ENCODE measurements at regions not wholly inside any gene's neighbourhood (a gene's known extent, or its start where the extent isn't known, plus 50 kb on each side); places are given as distances from the start of the nearest gene placed in this dataset.

DNA sequence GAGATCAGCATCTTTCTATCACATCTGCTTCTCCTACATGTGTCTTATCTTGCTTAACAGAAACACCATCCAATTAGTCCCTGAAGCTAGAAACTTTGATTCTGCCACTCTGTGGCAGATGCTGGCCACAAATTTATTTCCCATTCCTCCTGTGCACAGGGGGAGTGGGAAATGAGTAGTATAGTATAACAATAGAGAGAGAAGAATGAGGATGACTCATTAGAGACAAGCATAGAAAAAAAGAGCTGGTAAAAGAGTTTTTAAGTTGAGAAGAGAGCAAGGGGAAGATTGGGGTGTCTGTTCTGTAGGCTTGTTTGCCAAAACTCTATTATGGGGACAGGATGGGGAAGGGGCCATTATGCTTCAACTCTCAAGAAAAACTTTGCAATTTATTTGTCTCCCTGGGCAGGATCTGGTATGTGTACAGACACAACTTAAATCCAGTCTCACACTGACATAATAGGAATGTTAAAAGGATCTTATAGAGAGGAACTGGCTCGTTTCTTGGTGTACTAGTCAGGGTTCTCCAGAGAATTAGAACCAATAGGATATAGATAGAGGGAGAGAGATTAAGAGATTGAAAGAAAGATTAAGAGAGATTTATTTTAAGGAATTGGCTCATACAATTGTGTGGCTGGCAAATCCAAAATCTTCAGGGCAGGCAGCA, 142.6 kb upstream of the CPSF6 start:
- no peak for DNase-seq (ENCODE audit: low read depth)

DNA sequence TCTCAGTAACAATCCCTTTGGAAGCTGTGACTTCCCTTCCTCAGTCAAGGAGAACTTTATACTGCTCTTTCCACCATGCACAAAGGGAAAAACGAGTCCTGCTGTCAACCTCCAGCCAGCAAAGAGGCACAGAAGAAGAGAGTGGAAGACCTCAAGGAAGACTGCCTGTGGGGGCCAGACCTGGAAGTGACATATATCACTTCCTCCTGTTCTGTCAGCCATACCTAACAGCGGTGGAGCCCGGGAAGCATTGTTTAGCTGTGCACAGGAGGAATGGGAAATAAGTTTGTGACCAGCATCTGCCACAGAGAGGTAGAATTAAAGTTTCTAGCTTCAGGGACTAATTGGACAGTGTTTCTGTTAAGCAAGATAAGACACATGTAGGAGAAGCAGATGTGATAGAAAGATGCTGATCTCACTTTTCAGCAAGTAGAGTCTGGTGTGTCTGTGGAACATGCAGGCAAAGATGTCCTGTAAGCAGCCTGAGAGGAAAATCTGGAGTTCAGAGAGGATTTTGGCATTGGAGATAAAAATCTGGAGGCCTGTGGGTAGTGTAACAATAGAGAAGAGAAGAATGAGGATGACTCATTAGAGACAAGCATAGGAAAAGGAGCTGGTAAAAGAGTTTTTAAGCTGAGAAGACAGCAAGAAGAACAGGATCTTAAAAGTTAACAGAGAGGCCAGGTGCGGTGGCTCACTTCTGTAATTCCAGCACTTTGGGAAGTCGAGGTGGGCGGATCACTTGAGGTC, 141.6 kb upstream of the CPSF6 start:
- no peak for DNase-seq (ENCODE audit: low read depth)

DNA sequence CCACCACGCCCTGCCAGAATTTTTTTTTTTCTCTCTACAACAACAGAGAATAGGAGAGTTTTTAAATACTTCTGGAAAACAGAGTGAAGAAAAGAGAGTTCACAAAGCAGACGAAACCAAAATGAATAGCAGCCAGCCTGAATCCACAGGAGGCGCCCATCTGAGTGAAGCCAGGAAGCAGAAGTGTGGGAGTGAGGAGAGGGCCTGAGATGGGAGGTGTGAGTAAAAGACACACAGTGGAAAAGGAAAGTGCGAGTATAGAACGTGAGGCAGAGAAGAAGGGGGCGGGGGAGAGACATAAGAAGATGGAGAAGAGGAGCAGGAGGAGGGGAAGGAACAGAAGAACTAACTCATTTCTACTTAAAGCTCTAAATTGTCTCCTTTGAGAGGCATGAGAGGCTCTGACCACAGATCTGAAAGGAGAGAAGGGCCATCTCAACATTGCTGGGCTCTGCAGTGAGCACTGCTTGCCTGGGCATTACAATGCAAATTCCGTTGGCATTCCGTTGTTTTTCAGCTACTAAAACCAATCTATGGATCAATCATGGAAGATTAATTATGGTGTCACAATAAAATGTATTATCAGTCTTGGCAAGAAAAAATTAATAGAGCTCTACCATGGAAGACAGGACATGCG, 140.1 kb upstream of the CPSF6 start:
- no peak for DNase-seq (ENCODE audit: low read depth)

DNA sequence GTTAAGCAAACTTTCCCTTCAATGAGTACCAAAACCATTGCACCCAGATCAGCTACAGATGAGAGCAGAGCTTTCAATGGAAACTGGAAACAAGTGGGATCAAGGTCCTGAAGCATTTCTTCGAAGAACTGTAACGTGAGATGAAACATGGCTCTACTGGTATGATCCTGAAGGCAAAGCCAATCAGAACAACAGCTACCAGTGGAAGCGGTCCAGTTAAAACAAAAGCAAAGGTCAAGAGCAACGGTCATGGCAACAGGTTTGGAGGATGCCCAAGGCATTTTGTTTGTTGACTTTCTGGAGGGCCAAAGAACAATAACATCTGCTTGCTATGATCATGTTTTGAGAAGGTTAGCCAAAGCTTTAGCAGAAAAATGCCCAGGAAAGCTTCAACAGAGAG, 137.9 kb upstream of the CPSF6 start:
- DNase-seq (ENCODE audit: low read depth) = no peak

DNA sequence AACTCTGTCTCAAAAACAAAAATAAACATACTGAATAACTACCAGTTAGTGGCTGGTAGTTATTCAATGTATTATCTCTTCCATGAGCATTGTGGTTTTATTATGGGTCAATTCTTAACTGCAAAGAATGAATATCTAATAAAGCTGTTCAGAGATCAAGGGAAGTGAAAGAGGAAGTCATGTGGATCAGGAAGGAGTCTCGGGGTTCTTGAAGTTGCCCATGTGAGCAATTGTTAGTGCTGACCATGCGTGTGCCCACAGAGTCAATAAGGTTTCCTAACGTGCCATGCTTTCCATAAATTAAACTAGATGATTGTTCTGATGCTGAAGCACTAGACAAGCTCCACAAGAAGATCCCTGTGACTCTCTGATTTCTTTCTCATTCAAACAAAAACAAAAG, 136.5 kb upstream of the CPSF6 start:
- DNase-seq (ENCODE audit: low read depth) = no peak

DNA sequence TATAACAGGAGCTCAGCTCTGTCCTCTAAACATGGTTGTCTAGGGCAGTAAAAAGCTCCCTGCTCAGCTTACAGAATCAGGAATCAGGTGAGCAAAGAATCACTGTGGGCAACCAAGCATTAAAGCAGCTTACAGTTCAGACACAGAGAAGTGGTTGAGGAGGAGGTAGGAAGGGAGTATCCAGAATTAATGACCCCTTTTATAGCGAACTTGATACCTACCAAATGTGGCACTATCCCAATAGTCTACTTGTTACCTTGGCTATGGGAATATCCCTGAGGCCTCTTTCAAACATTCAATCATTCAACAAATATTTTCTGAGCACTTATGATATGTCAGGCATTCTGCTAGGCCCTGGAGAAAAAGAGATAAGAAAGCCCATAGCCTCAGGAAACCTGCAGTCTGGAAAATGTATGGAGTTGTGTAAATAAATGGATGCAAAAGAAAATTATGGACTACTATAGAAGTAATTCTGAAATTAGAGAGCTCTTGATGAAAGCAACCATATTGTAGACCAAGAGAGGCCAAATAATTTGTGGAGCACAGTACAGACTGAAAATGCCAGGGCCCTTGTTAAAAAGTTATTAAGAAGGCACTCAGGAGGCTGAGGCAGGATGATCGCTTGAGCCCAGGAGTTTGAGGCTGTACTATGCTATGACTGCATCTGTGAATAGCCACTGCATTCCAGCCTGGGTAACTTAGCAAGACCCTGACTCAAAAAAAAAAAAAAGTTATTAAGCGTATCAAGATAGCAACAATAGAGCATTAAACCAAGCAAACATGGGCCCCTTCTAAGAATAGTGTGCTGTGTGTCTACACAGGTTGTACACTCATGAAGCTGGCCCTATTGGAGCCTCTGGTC, 134.0 kb upstream of the CPSF6 start:
- no peak for DNase-seq (ENCODE audit: low read depth)

DNA sequence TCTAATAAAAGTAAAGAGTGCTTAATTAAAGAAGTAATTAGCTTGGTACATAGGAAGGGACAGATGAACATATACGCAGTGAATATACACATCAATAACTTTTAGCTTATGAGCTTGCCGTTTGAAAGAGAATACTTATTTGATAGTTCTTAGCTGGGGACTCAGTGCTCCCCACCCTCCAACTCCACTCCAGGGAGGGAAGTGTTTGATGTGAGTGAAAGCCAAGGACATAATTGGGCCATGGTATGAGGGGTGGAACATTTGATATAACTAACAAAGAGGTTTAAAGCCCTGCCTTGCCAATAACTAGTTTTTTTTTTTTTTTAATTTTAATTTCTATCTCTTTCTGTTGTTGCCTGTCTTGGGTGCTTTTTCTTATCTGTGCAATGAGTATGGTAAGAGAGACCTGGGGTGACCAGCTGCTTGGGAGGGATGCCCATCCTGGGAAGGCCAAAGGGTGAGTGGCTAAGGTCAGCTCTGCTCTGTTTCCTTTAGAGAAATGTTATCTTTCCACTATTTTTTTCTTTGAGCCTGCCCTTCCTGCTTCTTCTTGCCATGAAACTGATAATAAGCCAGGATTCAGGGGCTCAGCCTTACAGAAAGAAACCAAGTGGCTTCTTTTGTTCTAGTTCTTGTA, 132.8 kb upstream of the CPSF6 start:
- DNase-seq (ENCODE audit: low read depth) = no peak

DNA sequence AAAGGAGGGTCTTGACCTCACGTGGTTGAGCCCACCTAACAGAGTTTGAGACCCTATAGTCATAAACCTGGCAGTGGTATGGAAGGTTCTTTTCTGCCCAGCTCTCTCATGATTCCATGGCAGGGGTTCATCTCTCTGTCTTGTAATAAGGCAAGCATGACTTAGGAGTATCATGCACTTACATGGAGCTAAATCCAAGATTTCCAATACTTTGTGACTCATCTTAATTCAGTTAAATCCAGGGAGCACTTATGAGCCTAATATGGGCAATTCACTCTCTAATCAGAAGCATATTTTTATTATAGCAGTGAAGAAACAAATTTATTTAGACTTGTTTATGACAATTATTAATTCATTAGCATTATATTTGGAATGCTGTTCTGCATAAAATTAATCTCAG, 131.8 kb upstream of the CPSF6 start:
- DNase-seq (ENCODE audit: low read depth) = no peak

DNA sequence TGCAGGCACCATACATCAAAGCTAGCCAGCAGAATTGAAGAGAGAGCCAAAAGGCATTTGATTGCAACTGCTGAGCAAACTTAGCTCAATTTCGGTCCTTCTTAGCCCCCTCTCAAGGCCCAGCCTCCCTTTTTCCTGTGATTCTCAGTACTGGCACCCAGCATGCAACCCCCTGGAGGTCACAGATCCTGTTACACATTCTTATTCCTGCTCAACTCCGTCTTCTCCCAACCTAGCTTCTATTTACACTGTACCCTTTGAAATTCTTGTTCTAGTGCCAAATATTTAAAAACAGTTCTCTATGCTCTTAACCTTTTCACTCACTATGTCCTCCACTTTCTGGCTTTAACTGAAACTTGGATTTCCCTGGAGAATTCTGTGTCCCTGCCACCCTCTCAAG, 131.3 kb upstream of the CPSF6 start:
- no peak for DNase-seq (ENCODE audit: low read depth)

DNA sequence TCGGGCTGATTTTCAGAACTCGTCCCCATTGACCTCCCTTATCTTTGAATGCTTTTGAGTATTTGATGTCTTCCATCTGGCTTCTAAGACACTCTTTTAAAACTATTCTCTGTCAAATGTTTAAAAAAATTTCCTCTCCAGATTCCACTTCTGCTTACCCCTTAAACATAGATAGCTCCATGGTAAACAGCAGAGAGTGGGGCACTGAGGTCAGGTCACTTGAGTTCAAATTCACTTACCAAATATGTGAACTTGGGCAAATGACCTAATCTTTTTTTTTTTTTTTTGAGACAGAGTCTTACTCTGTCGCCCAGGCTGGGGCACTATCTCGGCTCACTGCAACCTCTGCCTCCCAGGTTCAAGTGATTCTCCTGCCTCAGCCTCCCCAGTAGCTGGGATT, 126.8 kb upstream of the CPSF6 start:
- DNase-seq (ENCODE audit: low read depth) = no peak

DNA sequence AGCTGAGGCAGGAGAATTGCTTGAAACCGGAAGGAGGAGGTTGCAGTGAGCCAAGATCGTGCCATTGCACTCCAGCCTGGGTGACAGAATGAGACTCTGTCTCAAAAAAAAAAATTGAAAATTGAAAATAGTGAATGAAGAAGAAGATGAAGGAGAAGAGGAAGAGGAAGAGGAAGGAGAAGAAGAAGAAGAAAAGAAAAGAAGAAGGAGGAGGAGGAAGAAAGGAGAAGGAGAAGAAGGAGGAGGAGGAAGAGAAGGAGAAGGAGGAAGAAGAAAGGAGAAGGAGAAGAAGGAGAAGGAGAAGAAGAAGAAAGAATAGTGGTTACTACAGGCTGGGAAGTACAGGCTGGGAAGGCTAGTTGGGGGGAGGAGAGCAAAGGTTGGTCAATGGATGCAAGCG, 124.3 kb upstream of the CPSF6 start:
- DNase-seq (ENCODE audit: low read depth) = no peak

DNA sequence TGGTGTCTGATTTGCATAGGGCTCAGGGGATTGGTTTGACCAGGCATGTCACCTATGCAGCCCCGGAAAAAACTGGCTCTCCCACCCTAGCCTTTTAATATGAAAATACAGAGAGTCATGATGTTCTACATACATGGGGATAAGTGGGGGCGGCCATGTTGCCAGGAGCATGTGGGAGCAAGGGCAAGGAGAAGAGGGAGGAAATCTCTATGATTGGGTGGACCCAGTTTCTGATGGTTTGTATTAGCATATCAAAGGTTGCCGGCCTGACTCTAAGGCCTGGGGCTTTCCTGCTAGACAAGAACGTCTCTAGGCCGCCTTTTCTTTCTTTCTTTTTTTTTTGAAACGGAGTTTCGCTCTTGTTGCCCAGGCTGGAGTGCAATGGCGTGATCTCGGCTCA, 123.4 kb upstream of the CPSF6 start:
- DNase-seq (ENCODE audit: low read depth) = no peak

DNA sequence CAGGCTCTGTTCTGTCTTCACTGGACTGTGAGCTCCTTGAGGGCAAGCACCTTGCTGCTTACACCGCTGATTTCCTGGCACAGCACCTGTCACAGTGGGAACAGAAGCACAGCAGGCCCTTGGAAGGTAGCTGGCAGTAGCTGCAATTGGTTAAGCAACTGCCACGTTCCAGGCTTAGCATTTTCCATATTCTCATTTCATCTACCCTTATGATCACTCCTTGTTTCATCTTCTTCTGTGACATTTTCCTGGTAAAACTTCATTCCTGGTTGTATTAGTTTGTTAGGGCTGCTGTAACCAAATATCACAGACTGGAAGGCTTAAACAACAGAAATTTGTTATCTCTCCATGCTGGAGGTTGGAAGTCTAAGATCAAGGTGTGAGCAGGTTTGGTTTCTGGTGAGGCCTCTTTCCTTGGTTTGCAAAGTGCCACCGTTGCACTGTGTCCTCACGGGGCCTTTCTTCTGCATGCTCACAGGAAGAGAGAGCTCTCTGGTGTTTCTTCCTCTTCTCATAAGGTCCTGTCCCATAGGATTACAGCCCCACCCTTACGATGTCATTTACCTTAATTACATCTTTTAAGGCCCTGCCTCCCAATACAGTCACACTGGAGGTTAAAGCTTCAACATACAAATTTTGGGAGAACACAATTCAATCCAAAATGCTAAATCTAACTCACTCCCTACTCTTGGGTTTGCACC, 121.7 kb upstream of the CPSF6 start:
- DNase-seq (ENCODE audit: low read depth) = no peak

DNA sequence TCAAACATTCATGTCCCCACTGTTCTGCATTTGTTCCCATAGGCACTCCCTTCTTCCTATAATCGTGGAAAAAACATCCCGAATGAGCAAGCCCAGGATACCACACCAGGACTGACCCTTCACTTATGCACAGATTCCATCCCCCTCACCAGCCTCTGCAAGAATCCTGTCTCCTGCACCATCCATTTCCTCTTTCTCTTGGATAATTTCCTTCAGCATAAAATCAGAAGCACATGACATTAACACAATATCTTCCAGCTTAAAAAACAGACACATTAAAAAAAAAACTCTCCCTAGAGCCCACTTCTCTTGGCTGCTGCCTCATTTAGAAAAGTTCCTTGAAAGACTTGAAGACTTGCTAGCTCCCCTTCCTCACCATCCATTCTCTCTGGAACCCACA, 120.9 kb upstream of the CPSF6 start:
- DNase-seq (ENCODE audit: low read depth) = no peak

DNA sequence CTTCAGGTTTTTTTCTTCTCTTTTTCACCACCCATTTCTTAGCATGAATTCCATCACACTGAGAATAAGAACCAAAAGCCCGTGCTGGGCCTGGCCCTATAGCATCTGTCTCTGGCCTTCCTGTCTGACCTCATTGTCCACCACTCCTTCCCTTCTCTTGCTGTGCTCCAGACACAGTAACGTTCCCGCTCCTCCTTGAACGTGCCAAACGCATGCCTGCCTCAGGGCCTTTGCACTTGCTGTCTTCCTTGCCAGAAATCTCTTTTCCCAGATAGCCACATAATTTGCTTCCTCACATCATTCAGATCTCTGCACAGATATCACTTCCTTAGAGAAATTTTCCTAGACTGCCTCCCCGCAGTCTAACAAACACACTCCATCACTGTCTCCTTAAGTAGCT, 119.6 kb upstream of the CPSF6 start:
- DNase-seq (ENCODE audit: low read depth) = no peak

DNA sequence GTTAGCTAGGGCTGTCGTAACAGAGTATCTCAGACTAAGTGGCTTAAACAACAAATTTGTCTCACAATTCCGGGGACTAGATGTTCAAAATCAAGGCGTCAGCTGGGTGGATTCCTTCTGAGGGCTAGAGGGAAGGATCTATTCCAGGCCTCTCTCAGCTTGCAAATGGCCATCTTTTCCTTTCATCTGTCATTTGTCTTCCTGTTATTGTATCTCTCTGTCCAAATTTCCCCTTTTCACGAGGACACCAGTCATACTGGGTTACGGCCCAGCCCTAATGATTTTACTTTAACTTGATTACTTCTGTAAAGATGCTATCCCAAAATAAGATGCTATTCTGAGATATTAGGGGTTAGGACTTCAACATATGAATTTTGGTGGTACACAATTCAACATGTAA, 119.0 kb upstream of the CPSF6 start:
- no peak for DNase-seq (ENCODE audit: low read depth)

DNA sequence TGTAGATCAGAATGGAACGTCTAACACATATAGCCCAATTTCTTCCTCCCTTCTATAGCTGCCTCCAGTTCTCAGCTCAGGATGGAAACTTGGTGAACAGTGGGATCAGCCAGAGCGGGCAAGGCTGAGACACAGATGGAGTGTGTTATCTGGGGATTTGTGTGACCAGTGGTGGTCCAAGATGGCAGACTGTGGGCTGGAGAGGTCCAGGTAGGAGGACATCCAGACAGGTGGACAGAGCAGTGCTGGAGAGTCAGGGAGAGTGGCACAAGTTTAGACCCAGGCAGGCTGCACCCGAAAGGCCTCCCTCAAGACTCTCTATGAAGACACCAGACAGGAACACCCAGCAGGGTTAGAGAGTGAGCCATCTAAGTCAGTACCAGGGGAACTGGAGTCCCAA, 116.1 kb upstream of the CPSF6 start:
- DNase-seq (ENCODE audit: low read depth) = no peak

DNA sequence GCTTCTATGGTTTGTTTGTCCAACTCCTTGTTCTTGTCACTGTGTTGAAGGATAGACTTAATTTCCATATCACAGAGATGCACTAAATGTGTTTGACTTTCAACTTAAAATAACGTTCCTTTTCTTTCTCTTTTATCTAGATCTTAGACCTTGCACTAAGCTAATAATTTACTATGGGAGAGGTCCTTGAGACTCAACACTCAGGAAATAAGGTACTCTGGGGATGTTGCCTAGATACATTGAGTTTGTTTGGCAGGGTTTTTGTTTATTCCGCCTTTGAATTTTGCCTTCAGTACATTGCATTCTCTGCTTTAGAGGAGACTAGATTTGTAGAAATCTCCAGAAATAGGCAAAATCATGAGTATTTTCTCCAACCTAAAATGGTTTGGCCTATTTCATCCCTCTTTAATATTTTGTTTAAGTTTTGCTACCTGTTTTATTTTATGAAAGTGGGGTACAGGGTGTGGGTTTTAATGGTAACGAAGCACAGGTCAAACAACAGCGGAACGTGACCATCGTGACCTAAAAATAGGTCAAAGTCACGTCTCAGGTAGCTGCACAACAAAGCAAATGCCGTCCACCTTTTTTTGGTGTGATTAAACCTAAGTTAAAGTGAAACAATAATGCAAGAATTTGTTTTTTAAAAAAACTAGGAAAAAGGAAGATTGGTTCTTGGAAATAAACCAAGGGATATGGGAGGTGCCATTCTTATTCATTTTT, 115.3 kb upstream of the CPSF6 start:
- no peak for DNase-seq (ENCODE audit: low read depth)

DNA sequence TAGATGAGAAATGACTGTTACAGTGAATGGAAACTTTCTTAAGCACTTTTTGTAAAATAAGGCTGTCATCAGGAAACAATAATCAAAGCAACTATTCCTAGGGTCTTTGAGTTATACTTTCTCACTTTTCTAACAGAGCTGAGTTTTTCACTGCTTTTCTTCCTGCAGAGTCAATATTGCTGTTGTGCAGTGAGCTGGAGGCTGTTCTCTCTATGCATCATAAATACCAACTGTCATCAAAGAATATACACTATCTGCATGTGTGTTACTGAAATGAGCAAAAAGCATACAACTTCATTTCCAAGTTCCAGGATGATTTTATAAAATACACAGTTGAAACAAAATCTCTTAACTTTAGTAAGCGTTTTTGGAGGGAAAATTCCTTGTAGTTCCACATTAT, 110.4 kb upstream of the CPSF6 start:
- no peak for DNase-seq (ENCODE audit: low read depth)

DNA sequence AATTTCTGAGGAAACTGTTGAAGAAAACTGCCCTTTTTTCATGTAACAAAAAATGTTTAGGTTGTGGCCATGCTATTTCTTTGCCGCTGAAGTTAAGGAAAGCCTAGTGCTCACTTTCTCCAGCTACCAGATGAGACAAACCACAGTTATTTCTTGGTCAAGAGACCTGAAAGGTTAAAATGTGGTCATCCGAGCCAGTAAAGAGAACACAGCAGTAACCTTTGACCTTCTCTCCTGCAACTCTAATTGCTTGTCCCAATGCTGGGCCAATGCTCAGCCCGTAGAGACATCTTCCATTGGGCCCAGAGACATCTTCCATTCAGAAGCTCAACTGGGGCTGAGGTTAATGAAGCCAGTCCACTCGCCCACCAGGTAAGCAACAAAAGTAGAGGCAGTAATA, 109.8 kb upstream of the CPSF6 start:
- DNase-seq (ENCODE audit: low read depth) = no peak

DNA sequence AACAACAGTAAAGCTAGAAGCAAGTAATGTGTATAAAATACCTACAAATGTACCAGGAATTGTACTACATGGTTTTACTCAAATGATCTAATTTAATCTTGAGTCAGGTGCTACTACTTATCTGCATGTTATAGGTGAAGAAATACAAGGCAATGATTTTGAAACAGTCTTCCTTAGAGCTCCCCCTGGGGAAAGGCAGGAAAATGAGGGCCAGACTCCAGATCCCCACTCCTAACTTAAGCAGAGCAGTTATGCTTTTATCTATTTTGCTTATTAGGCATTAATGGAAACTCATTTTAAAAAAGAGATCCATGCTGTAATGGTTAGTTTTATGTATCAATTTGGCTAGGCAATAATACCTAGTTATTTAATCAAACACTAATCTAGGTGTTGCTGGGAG, 109.3 kb upstream of the CPSF6 start:
- no peak for DNase-seq (ENCODE audit: low read depth)

All from forelimb muscle (tissue), 1 donor.